GM19328 (cell line): ENCODE measurements at regions not wholly inside any gene's neighbourhood (a gene's known extent, or its start where the extent isn't known, plus 50 kb on each side); places are given as distances from the start of the nearest gene placed in this dataset.
"Not testable (repeated sequence)": the region's sequence is repeated elsewhere in the genome, so short reads cannot be mapped to it uniquely, and the experiment has no call there.

ENCODE experiments used
- ATAC-seq: cut with Tn5 transposase; IDR thresholded peaks from one replicate; pipeline ENCODE4 v1.9.1; 2021; ENCODE audit warnings: mild to moderate bottlenecking, moderate library complexity; ENCODE audit not compliant: unreplicated experiment

- ATAC-seq = no peak
Observed at GRCh38 chr4:94011190-94011589, 182.6 kb downstream of the ATOH1 start.

- ATAC-seq = no peak
Observed at GRCh38 chr4:94014484-94015136, 186.1 kb downstream of the ATOH1 start.

GRCh38 chr4:94015956-94016355 lies 187.4 kb downstream of the ATOH1 start:
- no peak for ATAC-seq

DNA sequence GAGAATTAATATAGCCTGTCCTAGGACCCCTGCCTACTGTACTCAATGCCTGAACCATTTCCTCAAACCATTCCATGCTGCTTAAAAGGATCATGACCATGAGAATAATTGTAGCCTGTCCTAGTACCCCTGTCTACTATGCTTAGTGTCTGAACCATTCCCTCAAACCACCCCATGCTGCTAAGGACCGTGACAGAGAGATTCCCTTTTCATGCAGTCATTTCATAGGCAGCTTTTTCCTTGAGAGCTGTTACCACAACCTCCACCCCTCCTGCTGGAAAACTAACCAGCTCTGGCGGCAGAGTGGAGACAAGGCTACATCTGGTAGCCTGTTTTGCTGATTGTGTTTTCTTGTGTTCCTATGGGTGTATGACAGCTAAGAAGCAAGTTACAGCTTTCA lies 174.9 kb upstream of the SMARCAD1 start:
- ATAC-seq = no peak

- peak; percentile 58 for ATAC-seq
Observed at GRCh38 chr4:94036964-94037363, 170.7 kb upstream of the SMARCAD1 start.

DNA sequence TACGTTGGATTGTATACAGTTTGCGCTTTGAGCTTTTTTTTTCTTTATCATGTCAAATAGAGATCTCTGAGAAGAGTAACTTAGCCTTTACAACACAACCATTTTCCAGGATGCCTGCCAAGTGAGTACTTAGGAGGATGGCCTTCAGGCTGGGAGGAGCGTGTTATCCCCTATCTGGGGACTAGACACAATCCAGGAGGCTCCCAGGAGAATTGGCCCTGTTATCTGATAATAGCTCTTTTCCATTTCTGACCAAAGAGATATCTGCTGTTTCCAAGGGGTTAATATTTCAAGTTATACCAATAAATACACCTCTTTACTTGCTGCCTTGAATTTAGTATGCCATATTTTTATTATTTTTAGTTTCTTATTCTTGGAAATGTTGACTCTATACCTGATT lies 169.5 kb upstream of the SMARCAD1 start:
- no peak for ATAC-seq

GRCh38 chr4:94039226-94039625 lies 168.4 kb upstream of the SMARCAD1 start:
- no peak for ATAC-seq

DNA sequence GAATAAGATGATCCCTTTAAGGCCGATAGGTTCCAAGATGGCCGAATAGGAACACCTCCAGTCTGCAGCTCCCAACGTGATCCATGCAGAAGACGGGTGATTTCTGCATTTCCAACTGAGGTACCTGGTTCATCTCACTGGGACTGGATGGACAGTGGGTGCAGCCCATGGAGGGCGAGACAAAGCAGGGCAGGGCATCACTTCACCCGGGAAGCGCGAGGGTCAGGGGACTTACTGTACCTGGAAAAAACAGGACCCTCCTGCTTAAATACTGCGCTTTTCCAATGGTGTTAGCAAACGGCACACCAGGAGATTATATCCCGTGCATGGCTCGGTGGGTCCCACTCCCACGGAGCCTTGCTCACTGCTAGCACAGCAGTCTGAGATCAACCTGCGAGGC lies 163.2 kb upstream of the SMARCAD1 start:
- ATAC-seq = not testable (repeated sequence)

DNA sequence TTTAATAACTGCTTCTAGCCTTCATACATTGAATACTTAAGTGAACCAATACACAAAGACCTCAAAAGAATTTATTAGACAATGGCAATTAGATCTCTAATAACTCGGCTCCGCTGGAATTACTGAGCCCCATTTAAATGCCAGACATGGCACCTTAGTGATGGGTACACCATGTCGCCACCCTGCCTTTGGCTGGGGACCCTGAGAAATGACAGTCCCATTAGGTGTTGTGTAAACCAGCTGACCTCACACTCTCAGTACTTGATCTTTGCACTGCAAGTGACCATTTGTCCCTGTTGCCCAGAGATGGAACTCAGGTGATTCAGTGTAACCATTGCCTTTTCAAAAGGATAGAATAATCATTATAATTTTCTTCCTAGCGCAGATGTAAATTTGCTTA lies 144.6 kb upstream of the SMARCAD1 start:
- no peak for ATAC-seq

GRCh38 chr4:94068753-94069719 lies 138.6 kb upstream of the SMARCAD1 start:
- ATAC-seq = no peak

DNA sequence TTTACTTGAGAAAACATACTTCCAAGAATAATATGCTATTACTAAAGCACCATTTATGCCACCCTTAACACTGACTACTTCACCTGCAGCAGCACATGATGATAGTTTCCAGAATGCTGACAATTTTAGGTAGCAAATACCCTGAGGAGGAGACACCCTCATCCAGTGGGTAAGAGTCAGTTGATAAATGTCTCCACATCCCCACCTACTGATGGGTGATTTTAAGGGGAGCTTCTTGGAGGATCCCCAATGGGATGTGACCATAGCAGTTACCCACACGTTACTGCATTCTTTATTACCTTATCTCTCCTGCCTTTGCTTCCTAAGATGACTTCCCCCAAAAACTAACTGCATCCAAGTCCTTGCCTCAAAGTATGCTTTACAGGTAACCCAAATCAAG lies 131.2 kb upstream of the SMARCAD1 start:
- ATAC-seq = no peak

DNA sequence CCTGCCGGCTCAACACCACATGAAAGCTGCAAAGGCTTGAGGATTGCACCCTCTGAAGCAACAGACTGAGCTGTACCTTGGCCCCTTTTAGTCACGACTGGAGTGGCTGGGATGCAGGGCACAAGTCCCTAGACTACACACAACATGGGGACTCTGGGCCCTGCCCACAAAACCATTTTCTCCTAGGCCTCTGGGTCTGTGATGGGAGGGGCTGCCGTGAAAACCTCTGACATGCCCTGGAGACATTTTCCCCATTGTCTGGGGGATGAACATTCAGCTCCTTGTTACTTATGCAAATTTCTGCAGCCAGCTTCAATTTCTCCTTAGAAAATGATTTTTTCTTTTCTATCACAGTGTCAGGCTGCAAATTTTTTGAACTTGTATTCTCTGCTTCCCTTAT lies 123.5 kb upstream of the SMARCAD1 start:
- ATAC-seq = no peak

DNA sequence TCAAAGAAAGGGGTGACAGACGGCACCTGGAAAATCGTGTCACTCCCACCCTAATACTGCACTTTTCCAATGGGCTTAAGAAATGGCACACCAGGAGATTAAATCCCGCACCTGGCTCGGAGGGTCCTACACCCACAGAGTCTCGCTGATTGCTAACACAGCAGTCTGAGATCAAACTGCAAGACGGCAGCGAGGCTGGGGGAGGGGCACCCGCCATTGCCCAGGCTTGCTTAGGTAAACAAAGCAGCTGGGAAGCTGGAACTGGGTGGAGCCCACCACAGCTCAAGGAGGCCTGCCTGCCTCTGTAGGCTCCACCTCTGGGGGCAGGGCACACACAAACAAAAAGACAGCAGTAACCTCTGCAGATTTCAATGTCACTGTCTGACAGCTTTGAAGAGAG lies 108.5 kb upstream of the SMARCAD1 start:
- not testable (repeated sequence) for ATAC-seq

- no peak for ATAC-seq
Observed at GRCh38 chr4:94112644-94113043, 95.0 kb upstream of the SMARCAD1 start.

- no peak for ATAC-seq
Observed at GRCh38 chr4:94115687-94116086, 92.0 kb upstream of the SMARCAD1 start.

GRCh38 chr4:94116842-94117241 lies 90.8 kb upstream of the SMARCAD1 start:
- no peak for ATAC-seq

DNA sequence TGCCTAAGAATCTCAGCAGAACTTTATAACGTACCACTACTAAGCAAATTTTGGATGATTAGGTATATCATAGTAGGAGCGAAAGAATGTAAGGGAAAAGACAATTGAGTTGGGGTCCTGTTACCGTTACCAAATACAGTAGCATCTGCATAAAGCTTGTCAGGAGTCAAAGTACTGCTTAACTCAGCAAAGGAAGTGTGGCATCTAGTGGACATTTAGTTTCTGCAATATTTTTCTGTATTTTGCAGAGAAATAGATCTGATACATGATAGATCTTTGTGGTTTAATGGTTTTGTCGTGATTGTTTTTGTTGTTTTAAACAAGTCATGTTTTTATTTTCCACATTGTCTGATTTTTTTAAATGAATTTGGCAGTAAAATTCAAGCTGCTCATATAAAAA lies 81.0 kb upstream of the SMARCAD1 start:
- ATAC-seq = no peak

DNA sequence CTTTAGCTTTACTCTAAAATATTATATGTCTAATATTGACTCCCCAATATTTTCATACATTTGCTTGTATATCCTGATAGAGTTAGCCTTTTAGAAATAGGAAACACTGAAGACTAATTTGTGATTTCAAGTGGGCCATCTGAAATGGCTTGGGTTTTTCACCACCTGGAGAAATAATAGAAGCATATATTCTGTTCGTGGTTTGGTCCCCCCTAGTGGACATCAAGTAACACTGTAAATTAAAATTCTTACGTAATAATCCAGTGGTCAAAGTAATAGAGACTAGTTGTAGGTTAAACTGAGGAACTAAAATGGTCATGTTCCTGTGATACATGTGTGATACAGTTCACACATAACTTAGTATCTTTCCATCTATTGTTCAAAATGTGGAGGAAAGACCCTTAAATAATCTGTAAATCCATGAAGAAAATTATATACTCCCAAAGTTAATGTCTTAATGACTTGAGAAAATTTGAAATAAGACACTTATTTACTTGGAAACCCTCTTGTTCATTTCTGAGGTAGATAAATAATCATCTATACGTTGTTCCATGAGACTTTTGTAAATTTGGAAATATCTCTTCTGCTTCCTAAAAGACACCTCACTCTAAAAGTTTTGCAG lies 79.8 kb upstream of the SMARCAD1 start:
- no peak for ATAC-seq

DNA sequence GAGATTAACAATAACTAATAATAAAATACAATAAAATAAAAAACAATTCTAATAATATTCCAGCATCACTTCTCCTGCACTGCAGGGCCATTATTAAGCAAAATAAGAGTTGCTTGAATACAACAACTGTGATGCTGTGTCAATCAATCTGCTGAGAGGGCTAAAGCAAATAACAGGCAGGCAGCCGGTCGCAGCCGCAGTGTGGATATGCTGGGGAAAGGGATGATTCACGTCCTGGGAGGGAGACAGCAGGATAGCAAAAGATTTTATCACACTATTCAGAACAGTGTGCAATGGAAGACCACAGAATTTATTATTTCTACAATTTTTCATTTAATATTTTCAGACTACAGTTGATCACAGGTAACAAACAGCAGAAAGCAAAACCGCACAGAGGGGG lies 76.5 kb upstream of the SMARCAD1 start:
- no peak for ATAC-seq

- ATAC-seq = no peak
Observed at GRCh38 chr4:94135701-94136100, 72.0 kb upstream of the SMARCAD1 start.

DNA sequence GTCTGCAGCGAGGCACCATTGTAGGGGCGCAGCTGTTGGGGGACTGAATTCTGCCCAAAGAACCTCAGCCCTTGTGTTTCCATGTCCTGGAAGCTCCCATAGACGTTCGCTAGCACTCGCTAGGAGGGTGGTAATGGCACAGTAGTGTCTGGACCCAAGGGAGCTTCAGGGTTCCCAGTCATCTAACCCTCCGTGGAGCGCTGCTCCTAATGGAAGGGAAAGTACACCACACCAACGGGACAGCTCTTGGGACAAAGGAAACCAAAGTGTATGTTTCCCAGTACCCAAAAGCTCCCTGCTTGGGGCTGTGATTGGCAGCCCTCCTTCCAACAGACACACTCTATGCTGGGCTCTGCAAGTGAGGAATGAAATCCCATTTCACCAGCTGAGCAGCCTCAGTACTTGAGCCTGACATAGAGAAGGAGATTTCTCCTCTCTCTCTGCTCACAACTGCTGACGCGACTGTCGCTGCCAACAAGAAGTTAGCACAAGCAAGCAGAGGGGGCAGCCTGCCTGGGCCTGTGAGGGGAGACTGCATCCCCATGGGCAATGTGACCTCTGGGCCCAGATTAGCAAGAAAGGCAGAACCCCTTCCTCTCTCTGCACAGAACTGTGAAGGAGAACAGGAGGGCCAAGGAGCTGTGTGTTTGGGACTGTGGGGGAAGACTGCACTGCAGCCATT lies 67.6 kb upstream of the SMARCAD1 start:
- no peak for ATAC-seq
